ENCODE measurements at regions not wholly inside any gene's neighbourhood (a gene's known extent, or its start where the extent isn't known, plus 50 kb on each side); places are given as distances from the start of the nearest gene placed in this dataset.
A peak's percentile ranks its signal among the peaks of the same experiment; 100 is the strongest.

GRCh38 chr16:86930663-86931373 lies 352.5 kb downstream of the FOXL1 start:
- DNase-seq (ENCODE audit: low spot score) (no peak), ATAC-seq (no peak)
- no peak overlapping the region for H3K4me3 Mint-ChIP-seq
- no peak overlapping the region for H3K27ac Mint-ChIP-seq
- peaks cover 0 to 14% of the 10 kb centered on the region in 2 donors for H3K4me1 Mint-ChIP-seq (ENCODE audit: low read depth in 2 of 2)
- no peaks in the 10 kb centered on the region for H3K36me3 Mint-ChIP-seq
- H3K27me3 Mint-ChIP-seq = peaks cover 28 to 37% of the 10 kb centered on the region in 2 donors
- no peaks in the 10 kb centered on the region for H3K9me3 Mint-ChIP-seq

- DNase-seq (ENCODE audit: low spot score) (no peak), ATAC-seq (no peak)
- no peaks in the 10 kb centered on the region for H3K36me3 Mint-ChIP-seq
- H3K4me3 Mint-ChIP-seq = no peak overlapping the region
- no peak overlapping the region for H3K27ac Mint-ChIP-seq
- peaks cover 0 to 14% of the 10 kb centered on the region in 2 donors for H3K4me1 Mint-ChIP-seq (ENCODE audit: low read depth in 2 of 2)
- H3K27me3 Mint-ChIP-seq = peaks cover 26 to 44% of the 10 kb centered on the region in 2 donors
- no peaks in the 10 kb centered on the region for H3K9me3 Mint-ChIP-seq
Observed at GRCh38 chr16:86931410-86931941, 353.1 kb downstream of the FOXL1 start.

- peak in 1 of 2 donors; percentile 13 for ATAC-seq
- H3K27me3 Mint-ChIP-seq = peaks cover 32 to 52% of the 10 kb centered on the region in 2 donors
- H3K4me1 Mint-ChIP-seq (ENCODE audit: low read depth in 2 of 2) = peaks cover 0 to 14% of the 10 kb centered on the region in 2 donors
- H3K9me3 Mint-ChIP-seq = no peaks in the 10 kb centered on the region
- H3K36me3 Mint-ChIP-seq = no peaks in the 10 kb centered on the region
- no peak for DNase-seq (ENCODE audit: low spot score)
- no peak overlapping the region for H3K27ac Mint-ChIP-seq
- H3K4me3 Mint-ChIP-seq = no peak overlapping the region
Observed at GRCh38 chr16:86932130-86932982, 354.0 kb downstream of the FOXL1 start.

GRCh38 chr16:86934581-86935375 lies 356.4 kb downstream of the FOXL1 start:
- no peak overlapping the region for H3K27ac Mint-ChIP-seq
- no peak overlapping the region for H3K4me3 Mint-ChIP-seq
- H3K9me3 Mint-ChIP-seq = no peaks in the 10 kb centered on the region
- no peaks in the 10 kb centered on the region for H3K36me3 Mint-ChIP-seq
- no peak for DNase-seq (ENCODE audit: low spot score)
- no peak for ATAC-seq
- H3K27me3 Mint-ChIP-seq = peaks cover 30 to 46% of the 10 kb centered on the region in 2 donors
- peaks cover 0 to 9% of the 10 kb centered on the region in 2 donors for H3K4me1 Mint-ChIP-seq (ENCODE audit: low read depth in 2 of 2)

- Mint-ChIP-seq H3K4me3 (no peak overlapping the region), H3K27ac (no peak overlapping the region), H3K9me3 (no peaks in the 10 kb centered on the region), H3K36me3 (no peaks in the 10 kb centered on the region), H3K4me1 (ENCODE audit: low read depth in 2 of 2) (peaks cover 0 to 9% of the 10 kb centered on the region in 2 donors), H3K27me3 (peaks cover 36 to 57% of the 10 kb centered on the region in 2 donors)
- no peak for DNase-seq (ENCODE audit: low spot score)
- no peak for ATAC-seq
Observed at GRCh38 chr16:86939609-86940008, 361.3 kb downstream of the FOXL1 start.

GRCh38 chr16:86941731-86942130 lies 363.4 kb downstream of the FOXL1 start:
- ATAC-seq = no peak

GRCh38 chr16:86942151-86943051 lies 364.1 kb downstream of the FOXL1 start:
- no peaks in the 10 kb centered on the region for H3K36me3 Mint-ChIP-seq
- H3K9me3 Mint-ChIP-seq = no peaks in the 10 kb centered on the region
- H3K27ac Mint-ChIP-seq = no peak overlapping the region
- no peak overlapping the region for H3K4me3 Mint-ChIP-seq
- H3K4me1 Mint-ChIP-seq (ENCODE audit: low read depth in 2 of 2) = no peaks in the 10 kb centered on the region
- H3K27me3 Mint-ChIP-seq = peaks cover 17 to 29% of the 10 kb centered on the region in 2 donors
- peak; percentile 3 for DNase-seq (ENCODE audit: low spot score)
- no peak for ATAC-seq

More at GRCh38 chr16:86941731-86942130, 363.4 kb downstream of the FOXL1 start:
- no peaks in the 10 kb centered on the region for H3K9me3 Mint-ChIP-seq
- no peaks in the 10 kb centered on the region for H3K4me1 Mint-ChIP-seq (ENCODE audit: low read depth in 2 of 2)
- no peaks in the 10 kb centered on the region for H3K36me3 Mint-ChIP-seq
- H3K27ac Mint-ChIP-seq = no peak overlapping the region
- DNase-seq (ENCODE audit: low spot score) = peak; percentile 38
- H3K4me3 Mint-ChIP-seq = no peak overlapping the region
- peaks cover 23 to 36% of the 10 kb centered on the region in 2 donors for H3K27me3 Mint-ChIP-seq

- DNase-seq (ENCODE audit: low spot score) (no peak), ATAC-seq (no peak)
- no peaks in the 10 kb centered on the region for H3K4me1 Mint-ChIP-seq (ENCODE audit: low read depth in 2 of 2)
- no peak overlapping the region for H3K27ac Mint-ChIP-seq
- H3K27me3 Mint-ChIP-seq = peaks cover 8 to 9% of the 10 kb centered on the region in 2 donors
- no peak overlapping the region for H3K4me3 Mint-ChIP-seq
- no peaks in the 10 kb centered on the region for H3K9me3 Mint-ChIP-seq
- no peaks in the 10 kb centered on the region for H3K36me3 Mint-ChIP-seq
Observed at GRCh38 chr16:86945166-86945900, 367.0 kb downstream of the FOXL1 start.

- Mint-ChIP-seq H3K36me3 (no peaks in the 10 kb centered on the region), H3K27me3 (peaks cover 8 to 9% of the 10 kb centered on the region in 2 donors), H3K4me3 (no peak overlapping the region), H3K9me3 (no peaks in the 10 kb centered on the region), H3K27ac (no peak overlapping the region), H3K4me1 (ENCODE audit: low read depth in 2 of 2) (no peaks in the 10 kb centered on the region)
- no peak for ATAC-seq
- no peak for DNase-seq (ENCODE audit: low spot score)
Observed at GRCh38 chr16:86946396-86946795, 368.0 kb downstream of the FOXL1 start.

- no peaks in the 10 kb centered on the region for H3K36me3 Mint-ChIP-seq
- H3K27ac Mint-ChIP-seq = no peak overlapping the region
- no peaks in the 10 kb centered on the region for H3K9me3 Mint-ChIP-seq
- ATAC-seq (no peak), DNase-seq (ENCODE audit: low spot score) (peak; percentile 49)
- H3K4me1 Mint-ChIP-seq (ENCODE audit: low read depth in 2 of 2) = no peaks in the 10 kb centered on the region
- peaks cover 6 to 8% of the 10 kb centered on the region in 2 donors for H3K27me3 Mint-ChIP-seq
- no peak overlapping the region for H3K4me3 Mint-ChIP-seq
Observed at GRCh38 chr16:86946981-86947380, 368.6 kb downstream of the FOXL1 start.

- Mint-ChIP-seq H3K4me3 (no peak overlapping the region), H3K27ac (no peak overlapping the region), H3K9me3 (no peaks in the 10 kb centered on the region), H3K27me3 (peaks cover 3 to 8% of the 10 kb centered on the region in 2 donors), H3K4me1 (ENCODE audit: low read depth in 2 of 2) (no peaks in the 10 kb centered on the region), H3K36me3 (no peaks in the 10 kb centered on the region)
- ATAC-seq = no peak
- no peak for DNase-seq (ENCODE audit: low spot score)
Observed at GRCh38 chr16:86948046-86948445, 369.1 kb downstream of the C16orf95 start.

GRCh38 chr16:86949116-86949515 lies 368.1 kb downstream of the C16orf95 start:
- ATAC-seq = no peak
- no peak for DNase-seq (ENCODE audit: low spot score)
- Mint-ChIP-seq H3K9me3 (no peaks in the 10 kb centered on the region), H3K27me3 (peaks cover under 1 to 2% of the 10 kb centered on the region in 2 donors), H3K4me1 (ENCODE audit: low read depth in 2 of 2) (no peaks in the 10 kb centered on the region), H3K27ac (no peak overlapping the region), H3K4me3 (no peak overlapping the region), H3K36me3 (no peaks in the 10 kb centered on the region)

All from natural killer cell treated with Interleukin-12 subunit alpha and Interleukin-12 subunit beta and Interleukin-15 and Interleukin-18, amount 100 ng/mL, for 72 hours (primary cell).